ENCODE measurements at regions not wholly inside any gene's neighbourhood (a gene's known extent, or its start where the extent isn't known, plus 50 kb on each side); places are given as distances from the start of the nearest gene placed in this dataset.
"Not testable (repeated sequence)": the region's sequence is repeated elsewhere in the genome, so short reads cannot be mapped to it uniquely, and the experiment has no call there.

- Histone ChIP-seq H3K27me3 (ENCODE audit: control insufficient read depth, insufficient read depth, low read length) (no peaks in the 10 kb centered on the region), H3K36me3 (ENCODE audit: control insufficient read depth, insufficient read depth, low read length) (no peaks in the 10 kb centered on the region), H3K4me3 (ENCODE audit: low read depth, low read length) (no peak overlapping the region)
- ChIA-PET POLR2A (no interaction called here), CTCF (no interaction called here)
- no peak for TF ChIP-seq CTCF (IDR thresholded peaks at IDR 0.05; ENCODE audit: insufficient read depth, low read depth, low read length)
- DNase-seq (ENCODE audit: low read depth) = no peak
These were observed 133.7 kb upstream of the EEF2KMT start for GRCh38 chr16:5231246-5231759.

- POLR2A ChIA-PET = no interaction called here
- no peak for DNase-seq (ENCODE audit: low read depth)
- Histone ChIP-seq H3K27me3 (ENCODE audit: control insufficient read depth, insufficient read depth, low read length) (no peaks in the 10 kb centered on the region), H3K4me3 (ENCODE audit: low read depth, low read length) (no peak overlapping the region), H3K36me3 (ENCODE audit: control insufficient read depth, insufficient read depth, low read length) (no peaks in the 10 kb centered on the region)
- no peak for TF ChIP-seq CTCF (IDR thresholded peaks at IDR 0.05; ENCODE audit: insufficient read depth, low read depth, low read length)
- CTCF ChIA-PET = no interaction called here
These were observed 130.8 kb upstream of the EEF2KMT start for GRCh38 chr16:5228369-5228768.

- no peaks in the 10 kb centered on the region for H3K27me3 ChIP-seq (ENCODE audit: control insufficient read depth, insufficient read depth, low read length)
- ChIA-PET CTCF (no interaction called here), POLR2A (no interaction called here)
- no peaks in the 10 kb centered on the region for H3K36me3 ChIP-seq (ENCODE audit: control insufficient read depth, insufficient read depth, low read length)
- DNase-seq (ENCODE audit: low read depth) = no peak
- no peak overlapping the region for H3K4me3 ChIP-seq (ENCODE audit: low read depth, low read length)
- no peak for TF ChIP-seq CTCF (IDR thresholded peaks at IDR 0.05; ENCODE audit: insufficient read depth, low read depth, low read length)
These were observed 128.5 kb upstream of the EEF2KMT start for GRCh38 chr16:5225931-5226655.

GRCh38 chr16:5222761-5223160 is 125.2 kb upstream of the EEF2KMT start:
- no peaks in the 10 kb centered on the region for H3K27me3 ChIP-seq (ENCODE audit: control insufficient read depth, insufficient read depth, low read length)
- TF ChIP-seq CTCF (IDR thresholded peaks at IDR 0.05; ENCODE audit: insufficient read depth, low read depth, low read length) = no peak
- CTCF ChIA-PET = no interaction called here
- DNase-seq (ENCODE audit: low read depth) = no peak
- no peak overlapping the region for H3K4me3 ChIP-seq (ENCODE audit: low read depth, low read length)
- POLR2A ChIA-PET = no interaction called here
- no peaks in the 10 kb centered on the region for H3K36me3 ChIP-seq (ENCODE audit: control insufficient read depth, insufficient read depth, low read length)

GRCh38 chr16:5221831-5222230 is 124.2 kb upstream of the EEF2KMT start:
- POLR2A ChIA-PET = not testable (repeated sequence)
- CTCF ChIA-PET = interaction anchor here (0.7 kb wide), 1 partner anchor 18 kb away, joined by 3 read pairs; no protein-coding TSS in a partner anchor

GRCh38 chr16:5220705-5221104 is 123.1 kb upstream of the EEF2KMT start:
- CTCF ChIA-PET = interaction anchor here (0.5 kb wide), 1 partner anchor 1405 kb away, joined by 3 read pairs; no protein-coding TSS in a partner anchor
- no peaks in the 10 kb centered on the region for H3K36me3 ChIP-seq (ENCODE audit: control insufficient read depth, insufficient read depth, low read length)
- POLR2A ChIA-PET = no interaction called here
- no peak for DNase-seq (ENCODE audit: low read depth)
- no peaks in the 10 kb centered on the region for H3K27me3 ChIP-seq (ENCODE audit: control insufficient read depth, insufficient read depth, low read length)
- H3K4me3 ChIP-seq (ENCODE audit: low read depth, low read length) = no peak overlapping the region
- TF ChIP-seq CTCF (IDR thresholded peaks at IDR 0.05; ENCODE audit: insufficient read depth, low read depth, low read length) = no peak

More at GRCh38 chr16:5221831-5222230, 124.2 kb upstream of the EEF2KMT start:
- H3K4me3 ChIP-seq (ENCODE audit: low read depth, low read length); H3K27me3 ChIP-seq (ENCODE audit: control insufficient read depth, insufficient read depth, low read length); DNase-seq (ENCODE audit: low read depth); H3K36me3 ChIP-seq (ENCODE audit: control insufficient read depth, insufficient read depth, low read length): not testable (repeated sequence)
